ENCODE measurements at regions not wholly inside any gene's neighbourhood (a gene's known extent, or its start where the extent isn't known, plus 50 kb on each side); places are given as distances from the start of the nearest gene placed in this dataset.

DNA sequence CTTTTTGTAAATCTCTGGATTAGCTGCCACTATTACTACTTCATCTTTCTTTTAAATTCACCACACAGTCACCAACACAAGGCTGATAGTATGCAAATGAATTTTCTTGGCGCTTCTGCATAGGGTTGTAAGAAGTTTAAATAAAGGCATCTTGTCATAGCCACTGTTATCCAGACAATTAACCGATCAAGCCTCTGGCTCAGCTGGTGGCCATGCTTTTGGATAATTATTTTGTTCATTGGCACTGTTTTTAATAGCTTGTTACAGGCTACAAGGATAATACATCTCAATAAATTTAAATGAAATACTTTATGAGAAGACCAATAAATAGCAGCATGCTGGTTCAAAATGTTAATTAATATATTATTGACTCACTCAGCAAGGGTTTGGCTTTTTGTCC is 1261.0 kb downstream of the FAM181B start:
- TF ChIP-seq POLR2AphosphoS5 (IDR thresholded peaks at IDR 0.05; ENCODE audit: low read depth, low read length): no peak
- TF ChIP-seq, protein P1, sequence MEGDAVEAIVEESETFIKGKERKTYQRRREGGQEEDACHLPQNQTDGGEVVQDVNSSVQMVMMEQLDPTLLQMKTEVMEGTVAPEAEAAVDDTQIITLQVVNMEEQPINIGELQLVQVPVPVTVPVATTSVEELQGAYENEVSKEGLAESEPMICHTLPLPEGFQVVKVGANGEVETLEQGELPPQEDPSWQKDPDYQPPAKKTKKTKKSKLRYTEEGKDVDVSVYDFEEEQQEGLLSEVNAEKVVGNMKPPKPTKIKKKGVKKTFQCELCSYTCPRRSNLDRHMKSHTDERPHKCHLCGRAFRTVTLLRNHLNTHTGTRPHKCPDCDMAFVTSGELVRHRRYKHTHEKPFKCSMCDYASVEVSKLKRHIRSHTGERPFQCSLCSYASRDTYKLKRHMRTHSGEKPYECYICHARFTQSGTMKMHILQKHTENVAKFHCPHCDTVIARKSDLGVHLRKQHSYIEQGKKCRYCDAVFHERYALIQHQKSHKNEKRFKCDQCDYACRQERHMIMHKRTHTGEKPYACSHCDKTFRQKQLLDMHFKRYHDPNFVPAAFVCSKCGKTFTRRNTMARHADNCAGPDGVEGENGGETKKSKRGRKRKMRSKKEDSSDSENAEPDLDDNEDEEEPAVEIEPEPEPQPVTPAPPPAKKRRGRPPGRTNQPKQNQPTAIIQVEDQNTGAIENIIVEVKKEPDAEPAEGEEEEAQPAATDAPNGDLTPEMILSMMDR (IDR thresholded peaks at IDR 0.05; ENCODE audit: control extremely low read depth in 1 of 3, insufficient read depth in 1 of 3, low read depth in 1 of 3, low read length in 3 of 3): no peak
- TF ChIP-seq, protein P2, sequence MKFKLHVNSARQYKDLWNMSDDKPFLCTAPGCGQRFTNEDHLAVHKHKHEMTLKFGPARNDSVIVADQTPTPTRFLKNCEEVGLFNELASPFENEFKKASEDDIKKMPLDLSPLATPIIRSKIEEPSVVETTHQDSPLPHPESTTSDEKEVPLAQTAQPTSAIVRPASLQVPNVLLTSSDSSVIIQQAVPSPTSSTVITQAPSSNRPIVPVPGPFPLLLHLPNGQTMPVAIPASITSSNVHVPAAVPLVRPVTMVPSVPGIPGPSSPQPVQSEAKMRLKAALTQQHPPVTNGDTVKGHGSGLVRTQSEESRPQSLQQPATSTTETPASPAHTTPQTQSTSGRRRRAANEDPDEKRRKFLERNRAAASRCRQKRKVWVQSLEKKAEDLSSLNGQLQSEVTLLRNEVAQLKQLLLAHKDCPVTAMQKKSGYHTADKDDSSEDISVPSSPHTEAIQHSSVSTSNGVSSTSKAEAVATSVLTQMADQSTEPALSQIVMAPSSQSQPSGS (IDR thresholded peaks at IDR 0.05; ENCODE audit: low read length): no peak

Measured in H1 (cell line).